NT2/D1 (cell line): ENCODE measurements at regions not wholly inside any gene's neighbourhood (a gene's known extent, or its start where the extent isn't known, plus 50 kb on each side); places are given as distances from the start of the nearest gene placed in this dataset.
A peak's percentile ranks its signal among the peaks of the same experiment; 100 is the strongest.
"Not testable (repeated sequence)": the region's sequence is repeated elsewhere in the genome, so short reads cannot be mapped to it uniquely, and the experiment has no call there.

Experiments used
- DNase-seq: peaks from one replicate; pipeline ENCODE4 v3.0.0-alpha.2; 2011; ENCODE audit warnings: low read depth, low spot score
- H3K27me3 ChIP-seq: 2 replicates; pipeline ENCODE4 v1.6.0; 2011; ENCODE audit warnings: mild to moderate bottlenecking; ENCODE audit not compliant: insufficient read length, insufficient read depth
- H3K36me3 ChIP-seq: 2 replicates; pipeline ENCODE4 v1.6.1; 2011; ENCODE audit warnings: mild to moderate bottlenecking, low read length, mixed read lengths; ENCODE audit not compliant: insufficient read depth, insufficient read length
- H3K4me1 ChIP-seq: 2 replicates; pipeline ENCODE4 v1.5.1; 2011; ENCODE audit not compliant: insufficient read depth, insufficient read length
- H3K4me3 ChIP-seq: 2 replicates; pipeline ENCODE4 v1.5.1; 2011; ENCODE audit warnings: low read depth; ENCODE audit not compliant: insufficient read length
- H3K9ac ChIP-seq: 2 replicates; pipeline ENCODE4 v1.6.0; 2011; ENCODE audit warnings: low read depth; ENCODE audit not compliant: insufficient read length
- H3K9me3 ChIP-seq: 2 replicates; pipeline ENCODE4 v1.5.1; 2011; ENCODE audit warnings: mild to moderate bottlenecking, low read length; ENCODE audit not compliant: insufficient read depth
- SUZ12 ChIP-seq: IDR thresholded peaks from 2 replicates; pipeline ENCODE4 v1.6.1; 2011; ENCODE audit not compliant: insufficient read length, insufficient read depth; ENCODE audit errors: extremely low read depth
- YY1 ChIP-seq: IDR thresholded peaks from 2 replicates; pipeline ENCODE4 v1.6.1; 2011; ENCODE audit not compliant: insufficient read length, insufficient read depth
- ZNF274 ChIP-seq: IDR thresholded peaks from 2 replicates; pipeline ENCODE4 v1.6.1; 2011; ENCODE audit warnings: mild to moderate bottlenecking, low read depth, low read length

- peaks cover 33% of the 10 kb centered on the region; the same call in 1 of the 2 replicates for H3K9me3 ChIP-seq
- no peaks in the 10 kb centered on the region for H3K27me3 ChIP-seq
- TF ChIP-seq SUZ12: no peak
- TF ChIP-seq ZNF274: no peak
- TF ChIP-seq YY1: no peak
- H3K4me3 ChIP-seq: no peak overlapping the region
- no peaks in the 10 kb centered on the region for H3K36me3 ChIP-seq
- no peak for DNase-seq
- H3K9ac ChIP-seq: no peak overlapping the region
- H3K4me1 ChIP-seq: no peaks in the 10 kb centered on the region
Observed at GRCh38 chr3:34678575-34678974, 880.1 kb downstream of the PDCD6IP start.

GRCh38 chr3:34679055-34679454 lies 880.6 kb downstream of the PDCD6IP start:
- H3K9me3 ChIP-seq: peaks cover 33% of the 10 kb centered on the region; the same call in 1 of the 2 replicates
- not testable (repeated sequence) for H3K36me3 ChIP-seq, H3K4me3 ChIP-seq, H3K4me1 ChIP-seq, DNase-seq, H3K27me3 ChIP-seq, H3K9ac ChIP-seq

- H3K9ac ChIP-seq: no peak overlapping the region
- no peak overlapping the region for H3K4me3 ChIP-seq
- no peaks in the 10 kb centered on the region for H3K27me3 ChIP-seq
- H3K4me1 ChIP-seq: no peaks in the 10 kb centered on the region
- H3K9me3 ChIP-seq: peaks cover 28% of the 10 kb centered on the region; the same call in 1 of the 2 replicates
- no peak for TF ChIP-seq ZNF274
- no peak for TF ChIP-seq YY1
- no peak for TF ChIP-seq SUZ12
- DNase-seq: peak; percentile 42
- H3K36me3 ChIP-seq: no peaks in the 10 kb centered on the region
Observed at GRCh38 chr3:34683851-34684250, 885.4 kb downstream of the PDCD6IP start.

- no peak overlapping the region for H3K4me3 ChIP-seq
- H3K4me1 ChIP-seq: no peaks in the 10 kb centered on the region
- no peaks in the 10 kb centered on the region for H3K36me3 ChIP-seq
- peaks cover 5% of the 10 kb centered on the region; the same call in 1 of the 2 replicates for H3K9me3 ChIP-seq
- no peaks in the 10 kb centered on the region for H3K27me3 ChIP-seq
- TF ChIP-seq SUZ12 (no peak), YY1 (no peak), ZNF274 (no peak)
- no peak for DNase-seq
- no peak overlapping the region for H3K9ac ChIP-seq
Observed at GRCh38 chr3:34686541-34686940, 888.1 kb downstream of the PDCD6IP start.

GRCh38 chr3:34687671-34688070 lies 889.2 kb downstream of the PDCD6IP start:
- Histone ChIP-seq H3K4me3 (no peak overlapping the region), H3K9ac (no peak overlapping the region), H3K4me1 (no peaks in the 10 kb centered on the region), H3K36me3 (no peaks in the 10 kb centered on the region), H3K9me3 (no peaks in the 10 kb centered on the region; the same call in 1 of the 2 replicates), H3K27me3 (no peaks in the 10 kb centered on the region)
- DNase-seq: no peak
- no peak for TF ChIP-seq YY1
- no peak for TF ChIP-seq SUZ12
- no peak for TF ChIP-seq ZNF274

GRCh38 chr3:34696831-34697230 lies 898.4 kb downstream of the PDCD6IP start:
- H3K27me3 ChIP-seq: no peaks in the 10 kb centered on the region
- no peaks in the 10 kb centered on the region for H3K36me3 ChIP-seq
- no peak overlapping the region for H3K4me3 ChIP-seq
- no peak for TF ChIP-seq ZNF274
- no peak for TF ChIP-seq SUZ12
- no peak for TF ChIP-seq YY1
- H3K9me3 ChIP-seq: peaks cover 22% of the 10 kb centered on the region
- DNase-seq: no peak
- no peak overlapping the region for H3K9ac ChIP-seq
- H3K4me1 ChIP-seq: no peaks in the 10 kb centered on the region

DNA sequence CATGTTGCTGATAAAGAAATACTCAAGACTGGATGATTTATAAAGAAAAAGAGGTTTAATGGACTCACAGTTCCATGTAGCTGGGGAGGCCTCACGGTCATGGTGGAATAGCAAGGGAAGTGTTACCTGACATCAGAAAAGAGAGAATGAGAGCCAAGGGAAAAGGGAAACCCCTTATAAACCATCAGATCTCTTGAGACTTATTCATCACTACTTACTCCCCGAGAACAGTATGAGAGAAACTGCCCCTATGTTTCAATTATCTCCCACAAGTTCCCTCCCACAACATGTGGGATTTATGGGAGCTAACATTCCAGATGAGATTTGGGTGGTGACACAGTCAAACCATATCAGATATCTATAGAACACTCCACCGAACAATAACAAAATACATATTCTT lies 904.6 kb downstream of the PDCD6IP start:
- no peaks in the 10 kb centered on the region for H3K27me3 ChIP-seq
- H3K4me3 ChIP-seq: no peak overlapping the region
- no peaks in the 10 kb centered on the region for H3K4me1 ChIP-seq
- DNase-seq: no peak
- H3K9me3 ChIP-seq: peaks cover 24% of the 10 kb centered on the region
- no peaks in the 10 kb centered on the region for H3K36me3 ChIP-seq
- H3K9ac ChIP-seq: no peak overlapping the region
- TF ChIP-seq YY1: no peak
- TF ChIP-seq ZNF274: no peak
- TF ChIP-seq SUZ12: no peak

- no peak overlapping the region for H3K4me3 ChIP-seq
- H3K4me1 ChIP-seq: no peaks in the 10 kb centered on the region
- no peaks in the 10 kb centered on the region; the same call in 1 of the 2 replicates for H3K9me3 ChIP-seq
- no peaks in the 10 kb centered on the region for H3K36me3 ChIP-seq
- no peak for DNase-seq
- TF ChIP-seq ZNF274 (no peak), SUZ12 (no peak), YY1 (no peak)
- H3K27me3 ChIP-seq: no peaks in the 10 kb centered on the region
- H3K9ac ChIP-seq: no peak overlapping the region
Observed at GRCh38 chr3:34724916-34725499, 914.3 kb upstream of the ARPP21 start.
